ENCODE measurements at regions not wholly inside any gene's neighbourhood (a gene's known extent, or its start where the extent isn't known, plus 50 kb on each side); places are given as distances from the start of the nearest gene placed in this dataset.
"Not testable (repeated sequence)": the region's sequence is repeated elsewhere in the genome, so short reads cannot be mapped to it uniquely, and the experiment has no call there.

- no peak for DNase-seq (ENCODE audit: low read depth, low spot score)
Measured at GRCh38 chr14:30260833-30261607, 297.9 kb upstream of the G2E3 start.

GRCh38 chr14:30264161-30264560, 294.8 kb upstream of the G2E3 start:
- DNase-seq (ENCODE audit: low read depth, low spot score), result no peak

GRCh38 chr14:30266290-30266689, 292.7 kb upstream of the G2E3 start:
- no peak for DNase-seq (ENCODE audit: low read depth, low spot score)

GRCh38 chr14:30267141-30267540, 291.8 kb upstream of the G2E3 start:
- no peak for DNase-seq (ENCODE audit: low read depth, low spot score)

- DNase-seq (ENCODE audit: low read depth, low spot score), result peak; percentile 70
Measured at GRCh38 chr14:30270200-30271161, 288.5 kb upstream of the G2E3 start.

GRCh38 chr14:30271811-30272323, 287.1 kb upstream of the G2E3 start:
- DNase-seq (ENCODE audit: low read depth, low spot score), result no peak

- no peak for DNase-seq (ENCODE audit: low read depth, low spot score)
Measured at GRCh38 chr14:30272848-30273832, 285.8 kb upstream of the G2E3 start.

GRCh38 chr14:30275604-30276003, 283.4 kb upstream of the G2E3 start:
- DNase-seq (ENCODE audit: low read depth, low spot score), result no peak

GRCh38 chr14:30277268-30277667, 281.7 kb upstream of the G2E3 start:
- no peak for DNase-seq (ENCODE audit: low read depth, low spot score)

- DNase-seq (ENCODE audit: low read depth, low spot score), result not testable (repeated sequence)
Measured at GRCh38 chr14:30278856-30279255, 280.1 kb upstream of the G2E3 start.

GRCh38 chr14:30283822-30284446, 275.0 kb upstream of the G2E3 start:
- peak; percentile 26 for DNase-seq (ENCODE audit: low read depth, low spot score)

- no peak for DNase-seq (ENCODE audit: low read depth, low spot score)
Measured at GRCh38 chr14:30284808-30285207, 274.1 kb upstream of the G2E3 start.

- no peak for DNase-seq (ENCODE audit: low read depth, low spot score)
Measured at GRCh38 chr14:30287579-30288445, 271.1 kb upstream of the G2E3 start.

- no peak for DNase-seq (ENCODE audit: low read depth, low spot score)
Measured at GRCh38 chr14:30290001-30290400, 269.0 kb upstream of the G2E3 start.

GRCh38 chr14:30291216-30291615, 267.7 kb upstream of the G2E3 start:
- no peak for DNase-seq (ENCODE audit: low read depth, low spot score)

- no peak for DNase-seq (ENCODE audit: low read depth, low spot score)
Measured at GRCh38 chr14:30292541-30292940, 266.4 kb upstream of the G2E3 start.

- no peak for DNase-seq (ENCODE audit: low read depth, low spot score)
Measured at GRCh38 chr14:30295980-30296379, 263.0 kb upstream of the G2E3 start.

GRCh38 chr14:30296931-30297405, 262.0 kb upstream of the G2E3 start:
- DNase-seq (ENCODE audit: low read depth, low spot score), result no peak

All from smooth muscle cell of the brain vasculature (primary cell).